Left ventricle myocardium inferior (tissue), 1 donor: ENCODE measurements at regions not wholly inside any gene's neighbourhood (a gene's known extent, or its start where the extent isn't known, plus 50 kb on each side); places are given as distances from the start of the nearest gene placed in this dataset.

Experiments used
- DNase-seq: peaks from one replicate; pipeline ENCODE4 v3.0.0-alpha.2; 2020
- H3K27ac ChIP-seq: fragments of 200-600 bp; replicated peaks from 2 replicates; pipeline ENCODE4 v1.8.0; 2021
- H3K27me3 ChIP-seq: fragments of 200-600 bp; 2 replicates; pipeline ENCODE4 v1.8.0; 2021; ENCODE audit warnings: low read depth
- H3K36me3 ChIP-seq: fragments of 200-600 bp; 2 replicates; pipeline ENCODE4 v1.8.0; 2021
- H3K4me1 ChIP-seq: fragments of 200-600 bp; 2 replicates; pipeline ENCODE4 v1.8.0; 2021
- H3K4me3 ChIP-seq: fragments of 200-600 bp; 2 replicates; pipeline ENCODE4 v1.8.0; 2021; ENCODE audit warnings: mild to moderate bottlenecking, moderate library complexity
- H3K9me3 ChIP-seq: fragments of 200-600 bp; replicated peaks from 2 replicates; pipeline ENCODE4 v1.8.0; 2021
- CTCF ChIP-seq: fragments of 200-600 bp; IDR thresholded peaks from 2 replicates; pipeline ENCODE4 v1.8.0; 2021; ENCODE audit warnings: antibody characterized with exemption, mild to moderate bottlenecking, borderline replicate concordance
- intact Hi-C: fragments of 100-400 bp; cut with micrococcal nuclease; formaldehyde crosslinking; loops from one replicate; pipeline ENCODE4 v1.11.0; 2022
- donor health status: DM: no; HTN: yes; CAD: no; lungs with severe emphysema.

GRCh38 chr7:124308384-124308783 lies 275.5 kb upstream of the TMEM229A start:
- Histone ChIP-seq H3K4me1 (no peaks in the 10 kb centered on the region), H3K27ac (no peak overlapping the region), H3K27me3 (no peaks in the 10 kb centered on the region), H3K9me3 (no peaks in the 10 kb centered on the region), H3K4me3 (no peak overlapping the region), H3K36me3 (no peaks in the 10 kb centered on the region)
- no peak for TF ChIP-seq CTCF
- intact Hi-C loops, result no loop called here
- no peak for DNase-seq

DNA sequence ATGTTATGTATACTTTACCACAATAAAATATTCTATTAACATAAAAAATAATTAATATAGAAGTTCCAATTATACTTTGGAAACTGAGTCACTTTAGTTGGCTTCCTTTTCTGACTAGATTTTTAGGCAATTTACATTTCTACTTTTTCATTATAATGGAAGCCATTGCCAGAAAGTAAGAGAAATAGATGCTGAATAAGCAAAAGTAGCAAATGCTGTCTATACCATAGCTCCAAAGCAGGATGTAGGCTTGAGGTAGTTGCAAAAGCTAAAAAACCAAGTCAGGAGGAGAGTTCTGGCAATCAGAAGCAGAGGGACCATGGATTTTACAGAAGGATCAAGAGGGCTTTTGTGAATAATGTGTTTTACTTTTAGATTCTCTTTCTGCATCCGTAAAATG lies 262.4 kb upstream of the TMEM229A start:
- H3K36me3 ChIP-seq, result no peaks in the 10 kb centered on the region
- H3K27me3 ChIP-seq, result no peaks in the 10 kb centered on the region
- no peak for DNase-seq
- intact Hi-C loops, result no loop called here
- TF ChIP-seq CTCF, result no peak
- H3K27ac ChIP-seq, result no peak overlapping the region
- H3K4me1 ChIP-seq, result no peaks in the 10 kb centered on the region
- no peak overlapping the region for H3K4me3 ChIP-seq
- peaks cover 71% of the 10 kb centered on the region for H3K9me3 ChIP-seq

GRCh38 chr7:124284937-124285336 lies 252.1 kb upstream of the TMEM229A start:
- TF ChIP-seq CTCF, result no peak
- Histone ChIP-seq H3K36me3 (no peaks in the 10 kb centered on the region), H3K27ac (no peak overlapping the region), H3K27me3 (no peaks in the 10 kb centered on the region), H3K4me3 (no peak overlapping the region), H3K9me3 (peaks cover 1% of the 10 kb centered on the region), H3K4me1 (no peaks in the 10 kb centered on the region)
- no peak for DNase-seq
- intact Hi-C loops, result no loop called here

DNA sequence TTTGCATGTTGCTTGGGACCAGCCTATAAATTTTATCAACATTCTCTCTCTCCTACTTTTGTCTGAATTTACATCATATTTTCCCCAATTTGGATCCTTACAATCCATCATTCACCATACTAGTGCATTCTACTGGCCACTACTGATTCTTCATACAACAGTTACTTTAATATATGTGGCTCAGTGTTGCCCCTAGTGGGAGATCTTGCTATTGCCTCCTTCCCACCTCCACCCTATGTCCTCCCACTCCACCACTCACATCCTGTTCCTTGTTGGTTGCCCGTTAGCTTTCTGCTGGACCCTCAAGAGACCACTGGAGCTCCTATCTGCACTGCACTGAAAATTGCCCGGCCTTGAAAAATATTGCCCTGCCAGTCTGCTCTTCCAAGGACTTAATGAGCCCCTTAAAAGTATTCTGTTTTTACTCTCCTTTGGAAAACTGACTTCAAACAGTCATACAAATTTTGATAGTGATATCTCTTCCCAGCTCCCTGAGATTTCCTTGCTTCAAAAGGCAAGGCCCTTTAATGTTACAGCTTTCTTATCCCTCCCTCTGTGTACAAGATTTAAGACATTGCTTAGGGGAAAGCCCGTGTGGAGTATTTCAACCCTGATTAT lies 243.2 kb upstream of the TMEM229A start:
- no peaks in the 10 kb centered on the region for H3K36me3 ChIP-seq
- H3K4me1 ChIP-seq, result no peaks in the 10 kb centered on the region
- H3K4me3 ChIP-seq, result no peak overlapping the region
- no peak for DNase-seq
- peak; percentile 44 for TF ChIP-seq CTCF
- intact Hi-C loops, result no loop called here
- H3K27me3 ChIP-seq, result no peaks in the 10 kb centered on the region
- H3K9me3 ChIP-seq, result no peaks in the 10 kb centered on the region
- H3K27ac ChIP-seq, result no peak overlapping the region

GRCh38 chr7:124275411-124275810 lies 242.5 kb upstream of the TMEM229A start:
- no peak for DNase-seq
- no peak overlapping the region for H3K4me3 ChIP-seq
- H3K4me1 ChIP-seq, result no peaks in the 10 kb centered on the region
- H3K27me3 ChIP-seq, result no peaks in the 10 kb centered on the region
- no peaks in the 10 kb centered on the region for H3K36me3 ChIP-seq
- no peaks in the 10 kb centered on the region for H3K9me3 ChIP-seq
- no peak for TF ChIP-seq CTCF
- intact Hi-C loops, result no loop called here
- no peak overlapping the region for H3K27ac ChIP-seq
